B cell (primary cell): ENCODE measurements at regions not wholly inside any gene's neighbourhood (a gene's known extent, or its start where the extent isn't known, plus 50 kb on each side); places are given as distances from the start of the nearest gene placed in this dataset.

ENCODE experiments used
- ATAC-seq: fragments of 200-7000 bp; cut with Tn5 transposase; one replicate; pipeline ENCODE4 v1.10.0; 2021; ENCODE audit warnings: low read depth, mild to moderate bottlenecking, moderate number of reproducible peaks, moderate library complexity
- CTCF ChIA-PET: fragments of 350-600 bp; sonication (Branson Sonifier 250); formaldehyde crosslinking; loops from one replicate; lab custom pipeline; 2021; ENCODE audit warnings: antibody characterized with exemption, inconsistent platforms; lab: Charles Lee
- POLR2A ChIA-PET: fragments of 350-600 bp; sonication (Branson Sonifier 250); formaldehyde crosslinking; loops from one replicate; lab custom pipeline; 2021; ENCODE audit warnings: antibody characterized with exemption; lab: Charles Lee
- DNase-seq: peaks from one replicate; pipeline ENCODE4 v3.0.0; 2013
- H2AFZ ChIP-seq: 2 replicates; pipeline ENCODE4 v1.6.1; 2012; ENCODE audit warnings: mild to moderate bottlenecking, low read depth, low read length; ENCODE audit not compliant: insufficient read depth, poor library complexity, severe bottlenecking
- H3K27ac ChIP-seq, 2 donors: 1 replicate in 1 of 2; 2 replicates in 1 of 2; pipeline ENCODE4 v1.5.1; 2012 to 2013; ENCODE audit warnings: low read length in 2 of 2, mild to moderate bottlenecking in 2 of 2, moderate library complexity in 1 of 2
- H3K27me3 ChIP-seq, 4 experiments: fragments of 200-600 bp in 1 of 4; sonication (generic) in 1 of 4; replicated peaks in 1 of 4; 1 replicate in 2 of 4; 2 replicates in 2 of 4; pipeline versions ENCODE4 v1.6.1 to v1.7.0; 2013 to 2016; ENCODE audit warnings: low read length in 3 of 4, mild to moderate bottlenecking in 2 of 4, mixed read lengths in 1 of 4, moderate library complexity in 1 of 4; ENCODE audit not compliant: insufficient read depth in 4 of 4, control insufficient read depth in 3 of 4; ENCODE audit errors: control extremely low read depth in 1 of 4
- H3K36me3 ChIP-seq, 2 experiments: replicated peaks in 1 of 2; 1 replicate in 1 of 2; 2 replicates in 1 of 2; pipeline versions ENCODE4 v1.6.1 to v1.7.1; 2013; ENCODE audit warnings: low read length in 1 of 2; ENCODE audit not compliant: insufficient read depth in 2 of 2, control insufficient read depth in 1 of 2; ENCODE audit errors: control extremely low read depth in 1 of 2, extremely low read depth in 1 of 2
- H3K4me1 ChIP-seq, 2 donors: fragments of 200-600 bp in 1 of 2; sonication (generic) in 1 of 2; 1 replicate in 1 of 2; 2 replicates in 1 of 2; pipeline versions ENCODE4 v1.5.1 to v1.6.1; 2013 to 2017; ENCODE audit warnings: low read length in 2 of 2; ENCODE audit not compliant: control insufficient read depth in 2 of 2, insufficient read depth in 2 of 2
- H3K4me2 ChIP-seq: replicated peaks from 2 replicates; pipeline ENCODE3; 2012; ENCODE audit warnings: mild to moderate bottlenecking, low read depth, low read length; ENCODE audit not compliant: poor library complexity, severe bottlenecking
- H3K4me3 ChIP-seq, 5 experiments: fragments of 200-600 bp in 1 of 5; sonication (generic) in 1 of 5; 1 replicate in 3 of 5; 2 replicates in 2 of 5; pipeline versions ENCODE4 v1.5.1 to v1.7.0; 2011 to 2016; ENCODE audit warnings: low read length in 4 of 5, mild to moderate bottlenecking in 4 of 5, low read depth in 2 of 5, control low read depth in 1 of 5, moderate library complexity in 1 of 5; ENCODE audit not compliant: insufficient read depth in 1 of 5; ENCODE audit errors: control extremely low read depth in 1 of 5, extremely low read depth in 1 of 5
- H3K79me2 ChIP-seq: fragments of 200-600 bp; sonication (generic); one replicate; pipeline ENCODE4 v1.6.0; 2016; ENCODE audit warnings: low read length; ENCODE audit not compliant: control insufficient read depth, insufficient read depth
- H3K9ac ChIP-seq: fragments of 200-600 bp; sonication (generic); 2 replicates; pipeline ENCODE4 v1.6.1; 2017; ENCODE audit warnings: mild to moderate bottlenecking, low read length, moderate library complexity
- H3K9me3 ChIP-seq, 3 donors: one replicate each; pipeline versions ENCODE4 v1.6.1 to v1.7.1; 2013; ENCODE audit warnings: low read length in 2 of 3; ENCODE audit not compliant: control insufficient read depth in 2 of 3, insufficient read depth in 1 of 3; ENCODE audit errors: control extremely low read depth in 1 of 3
- H4K20me1 ChIP-seq: 2 replicates; pipeline ENCODE4 v1.6.0; 2012; ENCODE audit warnings: mild to moderate bottlenecking, low read length; ENCODE audit not compliant: insufficient read depth, control insufficient read depth, poor library complexity, severe bottlenecking
- H3K27ac Mint-ChIP-seq: one replicate; pipeline ENCODE4 v1.8.0; 2021; ENCODE audit warnings: mixed read lengths
- H3K27me3 Mint-ChIP-seq: one replicate; pipeline ENCODE4 v1.8.0; 2021; ENCODE audit warnings: mixed read lengths
- H3K4me1 Mint-ChIP-seq: one replicate; pipeline ENCODE4 v1.8.0; 2021; ENCODE audit warnings: mixed read lengths
- H3K4me3 Mint-ChIP-seq: one replicate; pipeline ENCODE4 v1.8.0; 2021; ENCODE audit warnings: mixed read lengths
- H3K9me3 Mint-ChIP-seq: one replicate; pipeline ENCODE4 v1.8.0; 2022; ENCODE audit warnings: mixed read lengths; ENCODE audit not compliant: insufficient read depth
- CTCF ChIP-seq: fragments of 200-600 bp; IDR thresholded peaks from one replicate; pipeline ENCODE4 v1.8.0; 2022; ENCODE audit warnings: antibody characterized with exemption, mild to moderate bottlenecking
- EZH2 ChIP-seq: IDR thresholded peaks from 2 replicates; pipeline ENCODE4 v1.6.1; 2012; ENCODE audit warnings: borderline replicate concordance, low read depth, mild to moderate bottlenecking, moderate library complexity, low read length; ENCODE audit not compliant: insufficient read depth, poor library complexity, severe bottlenecking
- WGBS: methylation state at CpG from one replicate; pipeline ENCODE4 v1.1.5; 2013; ENCODE audit warnings: missing lambda C conversion rate; ENCODE audit not compliant: insufficient coverage; 5-methylcytosine and 5-hydroxymethylcytosine counted together
- intact Hi-C: fragments of 100-400 bp; cut with micrococcal nuclease; formaldehyde crosslinking; loops from one replicate; pipeline ENCODE4 v1.10.0; 2022

GRCh38 chr13:40176242-40176641 lies 490.2 kb downstream of the FOXO1 start:
- TF ChIP-seq CTCF (no peak), EZH2 (no peak)
- Histone ChIP-seq H3K9me3 (peaks cover 0 to 8% (median 0%) of the 10 kb centered on the region in 3 donors), H2AFZ (no peak overlapping the region), H3K4me1 (peaks cover 6% of the 10 kb centered on the region in 2 donors), H3K27me3 (peaks cover 0 to 11% (median 5%) of the 10 kb centered on the region in 4 experiments), H3K27ac (no peak overlapping the region), H3K36me3 (no peaks in the 10 kb centered on the region), H3K4me3 (no peak overlapping the region), H3K4me2 (no peak overlapping the region), H3K79me2 (no peaks in the 10 kb centered on the region), H3K9ac (no peak overlapping the region), H4K20me1 (no peaks in the 10 kb centered on the region)
- ChIA-PET POLR2A (interaction anchor here (0.6 to 0.7 kb wide), 2 partner anchors 423 to 521 kb away, joined by 3 read pairs; no protein-coding TSS in a partner anchor), CTCF (interaction anchor here (0.7 kb wide), 1 partner anchor 17 kb away, joined by 3 read pairs; no protein-coding TSS in a partner anchor)
- intact Hi-C loops: no loop called here
- no peaks in the 10 kb centered on the region for H3K4me1 Mint-ChIP-seq
- WGBS: 97% methylated on average over 5 of the region's 7 CpGs
- ATAC-seq: no peak
- no peak for DNase-seq
- no peak overlapping the region for H3K4me3 Mint-ChIP-seq
- peaks cover 2% of the 10 kb centered on the region for H3K9me3 Mint-ChIP-seq
- peaks cover 6% of the 10 kb centered on the region for H3K27me3 Mint-ChIP-seq
- H3K27ac Mint-ChIP-seq: no peak overlapping the region

GRCh38 chr13:40178130-40178529 lies 488.3 kb downstream of the FOXO1 start:
- ChIA-PET CTCF (no interaction called here), POLR2A (no interaction called here)
- Histone ChIP-seq H3K4me1 (no peaks in the 10 kb centered on the region), H4K20me1 (no peaks in the 10 kb centered on the region), H3K9me3 (no peaks in the 10 kb centered on the region), H2AFZ (no peak overlapping the region), H3K27ac (no peak overlapping the region), H3K27me3 (no peaks in the 10 kb centered on the region), H3K9ac (no peak overlapping the region), H3K79me2 (no peaks in the 10 kb centered on the region), H3K4me2 (no peak overlapping the region), H3K4me3 (no peak overlapping the region), H3K36me3 (no peaks in the 10 kb centered on the region)
- Mint-ChIP-seq H3K27me3 (peaks cover 4% of the 10 kb centered on the region), H3K27ac (no peak overlapping the region), H3K4me3 (no peak overlapping the region), H3K4me1 (no peaks in the 10 kb centered on the region), H3K9me3 (peaks cover 2% of the 10 kb centered on the region)
- DNase-seq (no peak), ATAC-seq (no peak)
- TF ChIP-seq EZH2 (no peak), CTCF (no peak)
- intact Hi-C loops: no loop called here
- 100% methylated on average over 5 of the region's 5 CpGs for whole genome bisulfite sequencing
